ENCODE measurements at regions not wholly inside any gene's neighbourhood (a gene's known extent, or its start where the extent isn't known, plus 50 kb on each side); places are given as distances from the start of the nearest gene placed in this dataset.

- H4K20me1 ChIP-seq (ENCODE audit: control insufficient read depth, extremely low read depth, insufficient read depth, low read length) = no peaks in the 10 kb centered on the region
- H3K9me3 ChIP-seq (ENCODE audit: control insufficient read depth, low read depth, low read length) = no peaks in the 10 kb centered on the region
- H3K4me1 ChIP-seq (ENCODE audit: control insufficient read depth, extremely low read depth, insufficient read depth, low read length) = no peaks in the 10 kb centered on the region
- FAIRE-seq = no peak
- no peak overlapping the region for H3K4me3 ChIP-seq (ENCODE audit: control insufficient read depth in 2 of 3, extremely low read depth in 1 of 3, insufficient read depth in 2 of 3, low read depth in 1 of 3, low read length in 3 of 3)
- dilution Hi-C loops (cut with MboI; ENCODE audit: extremely low pct_ligation_motif_present, low sequenced_read_pairs) = no loop called here
- no peaks in the 10 kb centered on the region for H3K79me2 ChIP-seq (ENCODE audit: control insufficient read depth, insufficient read depth, low read length)
- no peak for DNase-seq (ENCODE audit: low read depth, low spot score)
- H3K27ac ChIP-seq (ENCODE audit: control insufficient read depth, insufficient read depth, low read length) = no peak overlapping the region
- TF ChIP-seq EZH2 (IDR thresholded peaks at IDR 0.05; ENCODE audit: low read length) = no peak
- no peak for TF ChIP-seq CTCF (optimal IDR thresholded peaks at IDR 0.05 in 1 of 3, IDR thresholded peaks at IDR 0.05 in 1 of 3, conservative IDR thresholded peaks at IDR 0.05 in 1 of 3; ENCODE audit: extremely low read depth in 1 of 3, insufficient read depth in 2 of 3, low read length in 3 of 3)
- no peaks in the 10 kb centered on the region for H3K9me1 ChIP-seq (ENCODE audit: control insufficient read depth, extremely low read depth, insufficient read depth, low read length)
- no peak overlapping the region for H2AFZ ChIP-seq (ENCODE audit: control insufficient read depth, low read length)
- no peaks in the 10 kb centered on the region for H3K27me3 ChIP-seq (ENCODE audit: control insufficient read depth, extremely low read depth, insufficient read depth, low read length)
- no peak overlapping the region for H3K4me2 ChIP-seq (ENCODE audit: control insufficient read depth, extremely low read depth, insufficient read depth, low read depth, low read length)
- H3K9ac ChIP-seq (ENCODE audit: control insufficient read depth, extremely low read depth, insufficient read depth, low read length) = no peak overlapping the region
- H3K36me3 ChIP-seq (ENCODE audit: control insufficient read depth in 2 of 2, extremely low read depth in 1 of 2, insufficient read depth in 2 of 2, low read length in 2 of 2) = no peaks in the 10 kb centered on the region
Observed at GRCh38 chr17:12313786-12314185, 293.1 kb downstream of the MAP2K4 start.

- Histone ChIP-seq H3K9me3 (ENCODE audit: control insufficient read depth, low read depth, low read length) (no peaks in the 10 kb centered on the region), H4K20me1 (ENCODE audit: control insufficient read depth, extremely low read depth, insufficient read depth, low read length) (no peaks in the 10 kb centered on the region), H3K79me2 (ENCODE audit: control insufficient read depth, insufficient read depth, low read length) (no peaks in the 10 kb centered on the region), H3K9me1 (ENCODE audit: control insufficient read depth, extremely low read depth, insufficient read depth, low read length) (no peaks in the 10 kb centered on the region), H3K36me3 (ENCODE audit: control insufficient read depth in 2 of 2, extremely low read depth in 1 of 2, insufficient read depth in 2 of 2, low read length in 2 of 2) (no peaks in the 10 kb centered on the region), H3K4me3 (ENCODE audit: control insufficient read depth in 2 of 3, extremely low read depth in 1 of 3, insufficient read depth in 2 of 3, low read depth in 1 of 3, low read length in 3 of 3) (no peak overlapping the region), H2AFZ (ENCODE audit: control insufficient read depth, low read length) (no peak overlapping the region), H3K27me3 (ENCODE audit: control insufficient read depth, extremely low read depth, insufficient read depth, low read length) (no peaks in the 10 kb centered on the region), H3K27ac (ENCODE audit: control insufficient read depth, insufficient read depth, low read length) (no peak overlapping the region), H3K4me2 (ENCODE audit: control insufficient read depth, extremely low read depth, insufficient read depth, low read depth, low read length) (no peak overlapping the region), H3K9ac (ENCODE audit: control insufficient read depth, extremely low read depth, insufficient read depth, low read length) (no peak overlapping the region), H3K4me1 (ENCODE audit: control insufficient read depth, extremely low read depth, insufficient read depth, low read length) (no peaks in the 10 kb centered on the region)
- dilution Hi-C loops (cut with MboI; ENCODE audit: extremely low pct_ligation_motif_present, low sequenced_read_pairs) = no loop called here
- FAIRE-seq (no peak), DNase-seq (ENCODE audit: low read depth, low spot score) (no peak)
- TF ChIP-seq CTCF (optimal IDR thresholded peaks at IDR 0.05 in 1 of 3, IDR thresholded peaks at IDR 0.05 in 1 of 3, conservative IDR thresholded peaks at IDR 0.05 in 1 of 3; ENCODE audit: extremely low read depth in 1 of 3, insufficient read depth in 2 of 3, low read length in 3 of 3) = no peak
- TF ChIP-seq EZH2 (IDR thresholded peaks at IDR 0.05; ENCODE audit: low read length) = no peak
Observed at GRCh38 chr17:12316021-12316420, 295.3 kb downstream of the MAP2K4 start.
